Suprapubic skin (tissue), 3 donors: ENCODE measurements at regions not wholly inside any gene's neighbourhood (a gene's known extent, or its start where the extent isn't known, plus 50 kb on each side); places are given as distances from the start of the nearest gene placed in this dataset.

Experiments
- EP300 ChIP-seq: sonication (generic); formaldehyde crosslinking; IDR thresholded peaks from one replicate; pipeline ENCODE4 v1.6.1; 2017; ENCODE audit warnings: antibody characterized with exemption
- POLR2A ChIP-seq, 2 donors: fragments of 450-650 bp; IDR thresholded peaks; one replicate each; pipeline ENCODE4 v1.6.1; 2017; ENCODE audit warnings: antibody characterized with exemption in 2 of 2, mild to moderate bottlenecking in 2 of 2, moderate library complexity in 2 of 2
- TF ChIP-seq, protein P1 (sequence below), 2 donors: fragments of 200-600 bp in 1 of 2; fragments of 450-650 bp in 1 of 2; sonication (generic) in 1 of 2; IDR thresholded peaks; one replicate each; pipeline ENCODE4 v1.5.1; 2016 to 2019; ENCODE audit warnings: antibody characterized with exemption in 2 of 2, mild to moderate bottlenecking in 1 of 2, moderate library complexity in 1 of 2

- TF ChIP-seq EP300 (no peak), POLR2A (IDR thresholded peaks at IDR 0.05) (no peak)
- TF ChIP-seq, protein P1, sequence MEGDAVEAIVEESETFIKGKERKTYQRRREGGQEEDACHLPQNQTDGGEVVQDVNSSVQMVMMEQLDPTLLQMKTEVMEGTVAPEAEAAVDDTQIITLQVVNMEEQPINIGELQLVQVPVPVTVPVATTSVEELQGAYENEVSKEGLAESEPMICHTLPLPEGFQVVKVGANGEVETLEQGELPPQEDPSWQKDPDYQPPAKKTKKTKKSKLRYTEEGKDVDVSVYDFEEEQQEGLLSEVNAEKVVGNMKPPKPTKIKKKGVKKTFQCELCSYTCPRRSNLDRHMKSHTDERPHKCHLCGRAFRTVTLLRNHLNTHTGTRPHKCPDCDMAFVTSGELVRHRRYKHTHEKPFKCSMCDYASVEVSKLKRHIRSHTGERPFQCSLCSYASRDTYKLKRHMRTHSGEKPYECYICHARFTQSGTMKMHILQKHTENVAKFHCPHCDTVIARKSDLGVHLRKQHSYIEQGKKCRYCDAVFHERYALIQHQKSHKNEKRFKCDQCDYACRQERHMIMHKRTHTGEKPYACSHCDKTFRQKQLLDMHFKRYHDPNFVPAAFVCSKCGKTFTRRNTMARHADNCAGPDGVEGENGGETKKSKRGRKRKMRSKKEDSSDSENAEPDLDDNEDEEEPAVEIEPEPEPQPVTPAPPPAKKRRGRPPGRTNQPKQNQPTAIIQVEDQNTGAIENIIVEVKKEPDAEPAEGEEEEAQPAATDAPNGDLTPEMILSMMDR (IDR thresholded peaks at IDR 0.05): no peak
Measured at GRCh38 chr11:11777897-11778296, 63.9 kb upstream of the USP47 start.
